ENCODE measurements at regions not wholly inside any gene's neighbourhood (a gene's known extent, or its start where the extent isn't known, plus 50 kb on each side); places are given as distances from the start of the nearest gene placed in this dataset.
A peak's percentile ranks its signal among the peaks of the same experiment; 100 is the strongest.
"Not testable (repeated sequence)": the region's sequence is repeated elsewhere in the genome, so short reads cannot be mapped to it uniquely, and the experiment has no call there.

GRCh38 chr18:67406714-67407113, 109.8 kb downstream of the DSEL start:
- DNase-seq, result no peak

GRCh38 chr18:67402543-67402942, 114.0 kb downstream of the DSEL start:
- Mint-ChIP-seq H3K4me3 (no peak overlapping the region), H3K27me3 (no peaks in the 10 kb centered on the region), H3K27ac (no peak overlapping the region), H3K36me3 (peaks cover 2% of the 10 kb centered on the region), H3K4me1 (peaks cover 4% of the 10 kb centered on the region), H3K9me3 (peaks cover 5% of the 10 kb centered on the region)
- DNase-seq, result no peak

More at GRCh38 chr18:67406714-67407113, 109.8 kb downstream of the DSEL start:
- H3K27me3 Mint-ChIP-seq, result no peaks in the 10 kb centered on the region
- no peak overlapping the region for H3K4me3 Mint-ChIP-seq
- H3K9me3 Mint-ChIP-seq, result no peaks in the 10 kb centered on the region
- no peaks in the 10 kb centered on the region for H3K36me3 Mint-ChIP-seq
- H3K4me1 Mint-ChIP-seq, result peaks cover 4% of the 10 kb centered on the region
- no peak overlapping the region for H3K27ac Mint-ChIP-seq

- Mint-ChIP-seq H3K27me3 (no peaks in the 10 kb centered on the region), H3K4me3 (no peak overlapping the region), H3K9me3 (peaks cover 6% of the 10 kb centered on the region), H3K36me3 (peaks cover 2% of the 10 kb centered on the region), H3K27ac (no peak overlapping the region), H3K4me1 (peaks cover 4% of the 10 kb centered on the region)
- DNase-seq, result no peak
These were observed 115.9 kb downstream of the DSEL start for GRCh38 chr18:67400502-67401117.

- Mint-ChIP-seq H3K4me3 (no peak overlapping the region), H3K36me3 (no peaks in the 10 kb centered on the region), H3K9me3 (no peaks in the 10 kb centered on the region), H3K27me3 (no peaks in the 10 kb centered on the region), H3K4me1 (peaks cover 10% of the 10 kb centered on the region), H3K27ac (no peak overlapping the region)
- DNase-seq, result no peak
These were observed 130.5 kb downstream of the DSEL start for GRCh38 chr18:67386032-67386431.

- H3K4me1 Mint-ChIP-seq, result peaks cover 10% of the 10 kb centered on the region
- H3K36me3 Mint-ChIP-seq, result no peaks in the 10 kb centered on the region
- no peak for DNase-seq
- H3K4me3 Mint-ChIP-seq, result no peak overlapping the region
- no peaks in the 10 kb centered on the region for H3K9me3 Mint-ChIP-seq
- no peaks in the 10 kb centered on the region for H3K27me3 Mint-ChIP-seq
- H3K27ac Mint-ChIP-seq, result no peak overlapping the region
These were observed 131.1 kb downstream of the DSEL start for GRCh38 chr18:67385455-67385854.

- DNase-seq, H3K4me3 Mint-ChIP-seq, H3K4me1 Mint-ChIP-seq: not testable (repeated sequence)
These were observed 132.5 kb downstream of the DSEL start for GRCh38 chr18:67384057-67384456.

GRCh38 chr18:67381608-67382150, 134.8 kb downstream of the DSEL start:
- no peaks in the 10 kb centered on the region for H3K9me3 Mint-ChIP-seq
- no peaks in the 10 kb centered on the region for H3K36me3 Mint-ChIP-seq
- no peaks in the 10 kb centered on the region for H3K27me3 Mint-ChIP-seq
- DNase-seq, result no peak
- H3K27ac Mint-ChIP-seq, result no peak overlapping the region
- H3K4me1 Mint-ChIP-seq, result peaks cover 10% of the 10 kb centered on the region
- H3K4me3 Mint-ChIP-seq, result no peak overlapping the region

More at GRCh38 chr18:67384057-67384456, 132.5 kb downstream of the DSEL start:
- not testable (repeated sequence) for H3K36me3 Mint-ChIP-seq, H3K27me3 Mint-ChIP-seq, H3K9me3 Mint-ChIP-seq, H3K27ac Mint-ChIP-seq

GRCh38 chr18:67380867-67381266, 135.7 kb downstream of the DSEL start:
- no peak for DNase-seq
- H3K9me3 Mint-ChIP-seq, result no peaks in the 10 kb centered on the region

GRCh38 chr18:67379981-67380380, 136.5 kb downstream of the DSEL start:
- DNase-seq, result no peak
- H3K36me3 Mint-ChIP-seq, result no peaks in the 10 kb centered on the region
- H3K9me3 Mint-ChIP-seq, result no peaks in the 10 kb centered on the region
- H3K27me3 Mint-ChIP-seq, result no peaks in the 10 kb centered on the region
- H3K27ac Mint-ChIP-seq, result no peak overlapping the region
- H3K4me1 Mint-ChIP-seq, result peaks cover 8% of the 10 kb centered on the region
- H3K4me3 Mint-ChIP-seq, result no peak overlapping the region

More at GRCh38 chr18:67380867-67381266, 135.7 kb downstream of the DSEL start:
- Mint-ChIP-seq H3K4me1 (peaks cover 8% of the 10 kb centered on the region), H3K27me3 (no peaks in the 10 kb centered on the region), H3K36me3 (no peaks in the 10 kb centered on the region), H3K4me3 (no peak overlapping the region), H3K27ac (no peak overlapping the region)

- no peaks in the 10 kb centered on the region for H3K4me1 Mint-ChIP-seq
- H3K9me3 Mint-ChIP-seq, result no peaks in the 10 kb centered on the region
- no peak overlapping the region for H3K4me3 Mint-ChIP-seq
- no peak overlapping the region for H3K27ac Mint-ChIP-seq
- no peak for DNase-seq
- no peaks in the 10 kb centered on the region for H3K36me3 Mint-ChIP-seq
- no peaks in the 10 kb centered on the region for H3K27me3 Mint-ChIP-seq
These were observed 140.1 kb downstream of the DSEL start for GRCh38 chr18:67376372-67376771.

GRCh38 chr18:67373636-67374035, 142.9 kb downstream of the DSEL start:
- Mint-ChIP-seq H3K4me1 (no peaks in the 10 kb centered on the region), H3K36me3 (no peaks in the 10 kb centered on the region), H3K27ac (no peak overlapping the region), H3K27me3 (no peaks in the 10 kb centered on the region), H3K9me3 (peaks cover 3% of the 10 kb centered on the region), H3K4me3 (no peak overlapping the region)
- DNase-seq, result no peak

- DNase-seq, result no peak
- peaks cover 5% of the 10 kb centered on the region for H3K4me1 Mint-ChIP-seq
- no peak overlapping the region for H3K27ac Mint-ChIP-seq
- peaks cover 6% of the 10 kb centered on the region for H3K9me3 Mint-ChIP-seq
- no peaks in the 10 kb centered on the region for H3K36me3 Mint-ChIP-seq
- no peaks in the 10 kb centered on the region for H3K27me3 Mint-ChIP-seq
- no peak overlapping the region for H3K4me3 Mint-ChIP-seq
These were observed 149.0 kb downstream of the DSEL start for GRCh38 chr18:67367540-67367939.

GRCh38 chr18:67363694-67364093, 152.8 kb downstream of the DSEL start:
- Mint-ChIP-seq H3K4me1 (peaks cover 25% of the 10 kb centered on the region), H3K9me3 (peaks cover 3% of the 10 kb centered on the region), H3K4me3 (no peak overlapping the region), H3K36me3 (no peaks in the 10 kb centered on the region), H3K27me3 (no peaks in the 10 kb centered on the region), H3K27ac (no peak overlapping the region)
- no peak for DNase-seq

GRCh38 chr18:67362906-67363305, 153.6 kb downstream of the DSEL start:
- no peak for DNase-seq
- H3K27ac Mint-ChIP-seq, result no peak overlapping the region
- no peaks in the 10 kb centered on the region for H3K36me3 Mint-ChIP-seq
- H3K9me3 Mint-ChIP-seq, result peaks cover 3% of the 10 kb centered on the region
- peaks cover 25% of the 10 kb centered on the region for H3K4me1 Mint-ChIP-seq
- no peak overlapping the region for H3K4me3 Mint-ChIP-seq
- H3K27me3 Mint-ChIP-seq, result no peaks in the 10 kb centered on the region

- peak; percentile 46 for DNase-seq
- Mint-ChIP-seq H3K9me3 (peaks cover 3% of the 10 kb centered on the region), H3K27ac (peak overlapping the region; percentile 12)
These were observed 156.4 kb downstream of the DSEL start for GRCh38 chr18:67359873-67360838.

More at GRCh38 chr18:67359873-67360838, 156.4 kb downstream of the DSEL start:
- no peaks in the 10 kb centered on the region for H3K27me3 Mint-ChIP-seq
- peak overlapping the region; percentile 12 for H3K4me3 Mint-ChIP-seq
- peaks cover 4% of the 10 kb centered on the region for H3K36me3 Mint-ChIP-seq
- H3K4me1 Mint-ChIP-seq, result peaks cover 27% of the 10 kb centered on the region
